ENCODE measurements at regions not wholly inside any gene's neighbourhood (a gene's known extent, or its start where the extent isn't known, plus 50 kb on each side); places are given as distances from the start of the nearest gene placed in this dataset.
A peak's percentile ranks its signal among the peaks of the same experiment; 100 is the strongest.

GRCh38 chr17:77429969-77430752 is 289.4 kb downstream of the SEC14L1 start (continued):
- TF ChIP-seq ZNF576 (CRISPR knock-in tag; IDR thresholded peaks at IDR 0.05) (no peak), KLF11 (CRISPR knock-in tag; IDR thresholded peaks at IDR 0.05) (no peak), LRRFIP1 (CRISPR knock-in tag; conservative IDR thresholded peaks at IDR 0.05) (0 out of 2 replicates have a peak, but pooled peaks have one; percentile 43), HDAC2 (CRISPR knock-in tag; IDR thresholded peaks at IDR 0.05) (peak; percentile 77), PRDM10 (CRISPR knock-in tag; IDR thresholded peaks at IDR 0.05; ENCODE audit: low read depth) (peak; percentile 54; the same call in 1 of the 2 replicates), ZNF362 (CRISPR knock-in tag; IDR thresholded peaks at IDR 0.05; ENCODE audit: borderline replicate concordance) (no peak; the same call in 1 of the 2 replicates), KLF9 (CRISPR knock-in tag; IDR thresholded peaks at IDR 0.05; ENCODE audit: low read depth) (peak; percentile 34; the same call in 1 of the 2 replicates), GLI4 (CRISPR knock-in tag; IDR thresholded peaks at IDR 0.05; ENCODE audit: borderline replicate concordance) (no peak), ZUFSP (CRISPR knock-in tag; IDR thresholded peaks at IDR 0.05; ENCODE audit: borderline replicate concordance) (no peak), GPBP1L1 (CRISPR knock-in tag; IDR thresholded peaks at IDR 0.05) (no peak), MIXL1 (CRISPR knock-in tag; IDR thresholded peaks at IDR 0.05) (0 out of 2 replicates have a peak, but pooled peaks have one; percentile 28), POGK (CRISPR knock-in tag; conservative IDR thresholded peaks at IDR 0.05) (peak; percentile 95), GPN1 (CRISPR knock-in tag; IDR thresholded peaks at IDR 0.05; ENCODE audit: borderline replicate concordance) (no peak), ZNF703 (CRISPR knock-in tag; IDR thresholded peaks at IDR 0.05; ENCODE audit: borderline replicate concordance) (no peak)

Data from HepG2 (cell line).